ENCODE measurements at regions not wholly inside any gene's neighbourhood (a gene's known extent, or its start where the extent isn't known, plus 50 kb on each side); places are given as distances from the start of the nearest gene placed in this dataset.

GRCh38 chr2:21280793-21281192, 157.0 kb downstream of the TDRD15 start:
- TF ChIP-seq CTCF (IDR thresholded peaks at IDR 0.05; ENCODE audit: insufficient read depth, low read length, poor library complexity, severe bottlenecking) (no peak), EZH2phosphoT487 (conservative IDR thresholded peaks at IDR 0.05; ENCODE audit: low read length) (no peak)
